ENCODE measurements at regions not wholly inside any gene's neighbourhood (a gene's known extent, or its start where the extent isn't known, plus 50 kb on each side); places are given as distances from the start of the nearest gene placed in this dataset.

- peaks cover 12% of the 10 kb centered on the region for H3K27me3 ChIP-seq (ENCODE audit: insufficient read depth, low read length)
- peaks cover 2% of the 10 kb centered on the region for H3K9me3 ChIP-seq (ENCODE audit: low read depth, low read length)
- no peaks in the 10 kb centered on the region for H3K4me1 ChIP-seq (ENCODE audit: insufficient read depth, low read length)
- no peaks in the 10 kb centered on the region for H3K36me3 ChIP-seq (ENCODE audit: insufficient read depth, low read length)
- no peaks in the 10 kb centered on the region for H3K79me2 ChIP-seq (ENCODE audit: insufficient read depth, low read length)
- H3K4me2 ChIP-seq (ENCODE audit: insufficient read depth, low read length): no peak overlapping the region
- no peak for TF ChIP-seq CTCF (IDR thresholded peaks at IDR 0.05; ENCODE audit: extremely low read depth, low read depth, low read length)
- DNase-seq (ENCODE audit: insufficient read length, low spot score, missing footprints): no peak
- no peak overlapping the region for H3K27ac ChIP-seq (ENCODE audit: low read depth, low read length)
- no peak overlapping the region for H2AFZ ChIP-seq (ENCODE audit: low read length)
- no peaks in the 10 kb centered on the region for H4K20me1 ChIP-seq (ENCODE audit: insufficient read depth, low read length)
- H3K4me3 ChIP-seq (ENCODE audit: insufficient read depth, low read length): no peak overlapping the region
Observed at GRCh38 chr7:157470017-157470322, 133.2 kb downstream of the DNAJB6 start.

DNA sequence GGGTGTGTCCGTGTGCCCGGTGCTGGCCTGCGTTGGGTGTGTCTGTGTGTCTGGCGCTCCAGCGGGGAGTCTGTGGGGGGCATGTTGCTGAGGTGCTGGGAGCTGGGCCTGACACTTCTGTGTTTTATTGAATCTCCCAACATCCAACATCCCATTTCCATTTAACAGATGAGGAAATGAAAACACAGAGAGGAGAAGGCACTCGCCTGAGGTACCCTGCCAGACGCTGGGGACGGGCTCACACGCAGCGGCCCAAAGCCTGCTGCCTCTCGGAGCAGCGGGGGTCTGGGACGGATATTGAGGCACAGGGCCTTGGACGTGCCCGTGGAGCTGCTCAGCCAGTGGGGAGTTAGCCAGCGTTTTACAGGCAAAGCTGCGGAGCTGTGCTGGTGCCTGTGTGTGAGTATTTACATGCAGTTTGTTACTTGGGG is 133.9 kb downstream of the DNAJB6 start:
- no peak for TF ChIP-seq CTCF (IDR thresholded peaks at IDR 0.05; ENCODE audit: extremely low read depth, low read depth, low read length)
- peaks cover 2% of the 10 kb centered on the region for H3K9me3 ChIP-seq (ENCODE audit: low read depth, low read length)

GRCh38 chr7:157471259-157472125 is 134.7 kb downstream of the DNAJB6 start:
- peaks cover 2% of the 10 kb centered on the region for H3K9me3 ChIP-seq (ENCODE audit: low read depth, low read length)
- H3K4me3 ChIP-seq (ENCODE audit: insufficient read depth, low read length): no peak overlapping the region
- no peaks in the 10 kb centered on the region for H3K79me2 ChIP-seq (ENCODE audit: insufficient read depth, low read length)
- H4K20me1 ChIP-seq (ENCODE audit: insufficient read depth, low read length): no peaks in the 10 kb centered on the region
- no peak overlapping the region for H3K4me2 ChIP-seq (ENCODE audit: insufficient read depth, low read length)
- peaks cover under 1% of the 10 kb centered on the region for H3K27me3 ChIP-seq (ENCODE audit: insufficient read depth, low read length)
- no peak for TF ChIP-seq CTCF (IDR thresholded peaks at IDR 0.05; ENCODE audit: extremely low read depth, low read depth, low read length)
- no peaks in the 10 kb centered on the region for H3K4me1 ChIP-seq (ENCODE audit: insufficient read depth, low read length)
- no peak overlapping the region for H3K27ac ChIP-seq (ENCODE audit: low read depth, low read length)
- DNase-seq (ENCODE audit: insufficient read length, low spot score, missing footprints): peak; percentile 85
- H3K36me3 ChIP-seq (ENCODE audit: insufficient read depth, low read length): no peaks in the 10 kb centered on the region
- no peak overlapping the region for H2AFZ ChIP-seq (ENCODE audit: low read length)

More for the DNA sequence above, 133.9 kb downstream of the DNAJB6 start:
- Histone ChIP-seq H3K79me2 (ENCODE audit: insufficient read depth, low read length) (no peaks in the 10 kb centered on the region), H3K27me3 (ENCODE audit: insufficient read depth, low read length) (peaks cover 7% of the 10 kb centered on the region), H4K20me1 (ENCODE audit: insufficient read depth, low read length) (no peaks in the 10 kb centered on the region), H3K27ac (ENCODE audit: low read depth, low read length) (no peak overlapping the region), H3K4me1 (ENCODE audit: insufficient read depth, low read length) (no peaks in the 10 kb centered on the region), H2AFZ (ENCODE audit: low read length) (no peak overlapping the region), H3K36me3 (ENCODE audit: insufficient read depth, low read length) (no peaks in the 10 kb centered on the region), H3K4me2 (ENCODE audit: insufficient read depth, low read length) (no peak overlapping the region), H3K4me3 (ENCODE audit: insufficient read depth, low read length) (no peak overlapping the region)
- DNase-seq (ENCODE audit: insufficient read length, low spot score, missing footprints): peak; percentile 51

GRCh38 chr7:157472311-157473050 is 135.7 kb downstream of the DNAJB6 start:
- DNase-seq (ENCODE audit: insufficient read length, low spot score, missing footprints): peak; percentile 46
- no peak overlapping the region for H3K27ac ChIP-seq (ENCODE audit: low read depth, low read length)
- no peak overlapping the region for H3K4me3 ChIP-seq (ENCODE audit: insufficient read depth, low read length)
- no peaks in the 10 kb centered on the region for H3K4me1 ChIP-seq (ENCODE audit: insufficient read depth, low read length)
- no peak for TF ChIP-seq CTCF (IDR thresholded peaks at IDR 0.05; ENCODE audit: extremely low read depth, low read depth, low read length)
- H2AFZ ChIP-seq (ENCODE audit: low read length): no peak overlapping the region
- H4K20me1 ChIP-seq (ENCODE audit: insufficient read depth, low read length): no peaks in the 10 kb centered on the region
- no peak overlapping the region for H3K4me2 ChIP-seq (ENCODE audit: insufficient read depth, low read length)
- no peaks in the 10 kb centered on the region for H3K36me3 ChIP-seq (ENCODE audit: insufficient read depth, low read length)
- peaks cover 2% of the 10 kb centered on the region for H3K9me3 ChIP-seq (ENCODE audit: low read depth, low read length)
- H3K79me2 ChIP-seq (ENCODE audit: insufficient read depth, low read length): no peaks in the 10 kb centered on the region
- H3K27me3 ChIP-seq (ENCODE audit: insufficient read depth, low read length): no peaks in the 10 kb centered on the region

Data from osteoblast (primary cell).